ENCODE measurements at regions not wholly inside any gene's neighbourhood (a gene's known extent, or its start where the extent isn't known, plus 50 kb on each side); places are given as distances from the start of the nearest gene placed in this dataset.
"Not testable (repeated sequence)": the region's sequence is repeated elsewhere in the genome, so short reads cannot be mapped to it uniquely, and the experiment has no call there.

DNA sequence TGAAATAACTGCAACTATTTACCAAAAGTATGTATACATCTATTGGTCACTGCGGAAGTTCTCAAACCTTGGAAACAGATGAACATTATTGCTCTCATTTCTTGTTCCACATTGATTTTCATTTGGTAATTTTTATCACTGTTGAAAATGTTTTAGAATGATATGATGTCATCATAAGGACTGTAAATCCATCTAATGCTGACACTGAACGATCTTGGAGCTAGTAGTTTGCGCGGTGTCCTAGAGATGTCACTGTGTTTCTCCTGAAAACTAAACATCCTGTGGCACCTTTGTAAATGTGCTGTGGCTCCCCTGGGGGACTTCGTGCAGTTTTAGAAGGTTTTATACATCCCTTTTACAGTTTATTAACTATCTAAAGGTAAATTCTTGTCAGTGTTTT is 73.5 kb downstream of the DNAJB9 start:
- Histone ChIP-seq H3K27me3 (ENCODE audit: control insufficient read depth in 2 of 2, insufficient read depth in 2 of 2, low read length in 2 of 2) (no peaks in the 10 kb centered on the region), H3K27ac (ENCODE audit: low read depth, low read length) (no peak overlapping the region), H3K4me3 (ENCODE audit: low read length) (no peak overlapping the region), H3K9me3 (ENCODE audit: control insufficient read depth in 2 of 3, low read length in 3 of 3) (no peaks in the 10 kb centered on the region), H3K36me3 (ENCODE audit: control insufficient read depth in 2 of 3, insufficient read depth in 3 of 3, low read length in 3 of 3) (no peaks in the 10 kb centered on the region), H3K4me1 (ENCODE audit: control insufficient read depth in 2 of 2, insufficient read depth in 2 of 2, low read length in 2 of 2) (no peaks in the 10 kb centered on the region)
- no peak overlapping the region for H3K27ac Mint-ChIP-seq
- H3K4me3 Mint-ChIP-seq = no peak overlapping the region
- intact Hi-C loops (cut with micrococcal nuclease) = no loop called here
- H3K27me3 Mint-ChIP-seq = peaks cover 8 to 28% (median 16%) of the 10 kb centered on the region in 5 donors
- ATAC-seq (no peak), DNase-seq (no peak)
- POLR2A ChIA-PET = no interaction called here
- CTCF ChIA-PET = no interaction called here
- no peaks in the 10 kb centered on the region for H3K9me3 Mint-ChIP-seq
- H3K36me3 Mint-ChIP-seq = no peaks in the 10 kb centered on the region
- H3K4me1 Mint-ChIP-seq = peaks cover 0 to 2% (median 0%) of the 10 kb centered on the region in 7 donors

- no peaks in the 10 kb centered on the region for H3K9me3 ChIP-seq (ENCODE audit: control insufficient read depth in 2 of 3, low read length in 3 of 3)
- Mint-ChIP-seq H3K27ac (no peak overlapping the region), H3K36me3 (no peaks in the 10 kb centered on the region), H3K4me3 (no peak overlapping the region), H3K27me3 (peaks cover 0 to 19% (median 11%) of the 10 kb centered on the region in 5 donors), H3K4me1 (no peaks in the 10 kb centered on the region), H3K9me3 (no peaks in the 10 kb centered on the region)
- no peak overlapping the region for H3K4me3 ChIP-seq (ENCODE audit: low read length)
- no peaks in the 10 kb centered on the region for H3K4me1 ChIP-seq (ENCODE audit: control insufficient read depth in 2 of 2, insufficient read depth in 2 of 2, low read length in 2 of 2)
- no peak overlapping the region for H3K27ac ChIP-seq (ENCODE audit: low read depth, low read length)
- H3K36me3 ChIP-seq (ENCODE audit: control insufficient read depth in 2 of 3, insufficient read depth in 3 of 3, low read length in 3 of 3) = no peaks in the 10 kb centered on the region
- intact Hi-C loops (cut with micrococcal nuclease) = no loop called here
- DNase-seq = no peak
- ChIA-PET CTCF (no interaction called here), POLR2A (no interaction called here)
- no peak for ATAC-seq
- no peaks in the 10 kb centered on the region for H3K27me3 ChIP-seq (ENCODE audit: control insufficient read depth in 2 of 2, insufficient read depth in 2 of 2, low read length in 2 of 2)
Measured at GRCh38 chr7:108648989-108649388, 79.3 kb downstream of the DNAJB9 start.

DNA sequence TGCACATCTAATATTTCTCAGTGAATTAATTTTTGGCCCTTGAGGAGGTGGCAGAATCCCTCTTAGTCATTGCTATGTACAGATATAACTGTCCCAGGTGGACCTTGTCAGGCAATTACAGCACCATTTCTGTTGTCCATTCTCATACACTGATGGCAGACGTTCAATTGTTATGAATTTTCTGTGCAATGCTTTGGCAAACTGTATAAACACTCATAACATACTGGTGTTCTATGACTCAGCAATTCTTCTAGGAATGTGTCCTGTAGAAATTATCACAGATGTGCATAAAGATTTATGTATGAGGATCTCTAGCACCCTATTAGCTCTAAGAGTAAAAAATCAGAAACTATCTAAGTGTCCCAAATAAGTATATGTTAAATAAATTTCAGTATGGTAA is 80.8 kb downstream of the DNAJB9 start:
- Histone ChIP-seq H3K4me3 (ENCODE audit: low read length) (no peak overlapping the region), H3K36me3 (ENCODE audit: control insufficient read depth in 2 of 3, insufficient read depth in 3 of 3, low read length in 3 of 3) (no peaks in the 10 kb centered on the region), H3K27ac (ENCODE audit: low read depth, low read length) (no peak overlapping the region), H3K27me3 (ENCODE audit: control insufficient read depth in 2 of 2, insufficient read depth in 2 of 2, low read length in 2 of 2) (no peaks in the 10 kb centered on the region), H3K4me1 (ENCODE audit: control insufficient read depth in 2 of 2, insufficient read depth in 2 of 2, low read length in 2 of 2) (no peaks in the 10 kb centered on the region), H3K9me3 (ENCODE audit: control insufficient read depth in 2 of 3, low read length in 3 of 3) (no peaks in the 10 kb centered on the region)
- ChIA-PET CTCF (no interaction called here), POLR2A (no interaction called here)
- intact Hi-C loops (cut with micrococcal nuclease) = no loop called here
- no peak for ATAC-seq
- Mint-ChIP-seq H3K27me3 (peaks cover 0 to 8% (median 4%) of the 10 kb centered on the region in 5 donors), H3K36me3 (no peaks in the 10 kb centered on the region), H3K4me1 (no peaks in the 10 kb centered on the region), H3K4me3 (no peak overlapping the region), H3K9me3 (no peaks in the 10 kb centered on the region), H3K27ac (no peak overlapping the region)
- no peak for DNase-seq

GRCh38 chr7:108652886-108653285 is 83.2 kb downstream of the DNAJB9 start:
- Mint-ChIP-seq H3K4me1 (no peaks in the 10 kb centered on the region), H3K9me3 (no peaks in the 10 kb centered on the region), H3K27me3 (peaks cover 0 to 8% (median 2%) of the 10 kb centered on the region in 5 donors), H3K4me3 (no peak overlapping the region), H3K27ac (no peak overlapping the region), H3K36me3 (no peaks in the 10 kb centered on the region)
- no peak for ATAC-seq
- Histone ChIP-seq H3K4me1 (ENCODE audit: control insufficient read depth in 2 of 2, insufficient read depth in 2 of 2, low read length in 2 of 2) (no peaks in the 10 kb centered on the region), H3K27ac (ENCODE audit: low read depth, low read length) (no peak overlapping the region), H3K4me3 (ENCODE audit: low read length) (no peak overlapping the region), H3K27me3 (ENCODE audit: control insufficient read depth in 2 of 2, insufficient read depth in 2 of 2, low read length in 2 of 2) (no peaks in the 10 kb centered on the region), H3K36me3 (ENCODE audit: control insufficient read depth in 2 of 3, insufficient read depth in 3 of 3, low read length in 3 of 3) (no peaks in the 10 kb centered on the region), H3K9me3 (ENCODE audit: control insufficient read depth in 2 of 3, low read length in 3 of 3) (no peaks in the 10 kb centered on the region)
- no peak for DNase-seq
- intact Hi-C loops (cut with micrococcal nuclease) = no loop called here
- CTCF ChIA-PET = no interaction called here
- POLR2A ChIA-PET = no interaction called here

- Mint-ChIP-seq H3K27me3 (peaks cover 0 to 8% (median 7%) of the 10 kb centered on the region in 5 donors), H3K9me3 (no peaks in the 10 kb centered on the region), H3K4me3 (no peak overlapping the region), H3K36me3 (no peaks in the 10 kb centered on the region), H3K4me1 (no peaks in the 10 kb centered on the region), H3K27ac (no peak overlapping the region)
- ATAC-seq = no peak
- Histone ChIP-seq H3K36me3 (ENCODE audit: control insufficient read depth in 2 of 3, insufficient read depth in 3 of 3, low read length in 3 of 3) (no peaks in the 10 kb centered on the region), H3K27me3 (ENCODE audit: control insufficient read depth in 2 of 2, insufficient read depth in 2 of 2, low read length in 2 of 2) (no peaks in the 10 kb centered on the region), H3K27ac (ENCODE audit: low read depth, low read length) (no peak overlapping the region), H3K4me1 (ENCODE audit: control insufficient read depth in 2 of 2, insufficient read depth in 2 of 2, low read length in 2 of 2) (no peaks in the 10 kb centered on the region), H3K9me3 (ENCODE audit: control insufficient read depth in 2 of 3, low read length in 3 of 3) (no peaks in the 10 kb centered on the region), H3K4me3 (ENCODE audit: low read length) (no peak overlapping the region)
- ChIA-PET POLR2A (no interaction called here), CTCF (no interaction called here)
- no peak for DNase-seq
- intact Hi-C loops (cut with micrococcal nuclease) = no loop called here
Measured at GRCh38 chr7:108653526-108653925, 83.9 kb downstream of the DNAJB9 start.

DNA sequence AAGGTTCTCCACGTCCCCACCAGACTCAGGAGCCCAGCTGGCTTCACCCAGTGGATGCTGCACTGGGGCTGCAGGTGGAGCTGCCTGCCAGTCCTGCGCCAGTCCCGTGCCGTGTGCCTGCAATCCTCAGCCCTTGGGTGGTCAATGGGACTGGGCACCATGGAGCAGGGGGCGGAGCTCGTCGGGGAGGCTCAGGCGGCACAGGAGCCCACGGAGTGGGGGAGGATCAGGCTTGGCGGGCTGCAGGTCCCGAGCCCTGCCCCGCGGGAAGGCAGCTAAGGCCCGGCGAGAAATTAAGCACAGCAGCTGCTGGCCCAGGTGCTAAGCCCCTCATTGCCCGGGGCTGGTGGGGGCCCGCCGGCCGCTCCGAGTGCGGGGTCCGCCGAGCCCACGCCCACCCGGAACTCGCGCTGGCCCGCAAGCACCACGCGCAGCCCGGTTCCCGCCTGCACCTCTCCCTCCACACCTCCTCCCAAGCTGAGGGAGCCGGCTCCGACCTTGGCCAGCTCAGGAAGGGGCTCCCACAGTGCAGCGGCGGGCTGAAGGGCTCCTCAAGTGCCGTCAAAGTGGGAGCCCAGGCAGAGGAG is 87.6 kb downstream of the DNAJB9 start:
- CTCF ChIA-PET = not testable (repeated sequence)

DNA sequence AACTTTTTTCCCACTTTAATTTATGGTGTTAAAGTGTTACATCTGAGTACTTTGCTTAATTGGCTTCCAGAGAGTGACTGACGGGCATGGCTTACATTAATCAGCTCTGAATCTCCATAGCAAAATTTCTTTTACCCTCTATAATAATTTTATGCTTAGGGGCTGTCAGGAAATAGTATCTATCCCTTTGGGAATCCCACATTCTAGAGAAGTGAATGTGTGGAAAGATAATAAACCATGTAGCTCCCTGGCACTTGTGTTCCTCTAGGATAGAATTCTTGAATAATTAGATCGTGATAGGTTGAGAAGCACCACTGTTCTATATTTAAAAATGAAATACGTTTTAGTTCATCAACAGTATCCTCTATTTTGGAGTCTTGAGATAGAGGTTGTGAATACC is 89.6 kb downstream of the DNAJB9 start:
- Mint-ChIP-seq H3K9me3 (no peaks in the 10 kb centered on the region), H3K36me3 (no peaks in the 10 kb centered on the region), H3K27me3 (peaks cover 0 to 14% (median 2%) of the 10 kb centered on the region in 5 donors), H3K4me1 (no peaks in the 10 kb centered on the region), H3K27ac (no peak overlapping the region), H3K4me3 (no peak overlapping the region)
- no peak overlapping the region for H3K4me3 ChIP-seq (ENCODE audit: low read length)
- H3K27me3 ChIP-seq (ENCODE audit: control insufficient read depth in 2 of 2, insufficient read depth in 2 of 2, low read length in 2 of 2) = no peaks in the 10 kb centered on the region
- H3K27ac ChIP-seq (ENCODE audit: low read depth, low read length) = no peak overlapping the region
- ChIA-PET CTCF (no interaction called here), POLR2A (interaction anchor here (0.6 kb wide), 1 partner anchor 12 kb away, joined by 3 read pairs; no protein-coding TSS in a partner anchor)
- no peaks in the 10 kb centered on the region for H3K4me1 ChIP-seq (ENCODE audit: control insufficient read depth in 2 of 2, insufficient read depth in 2 of 2, low read length in 2 of 2)
- no peaks in the 10 kb centered on the region for H3K9me3 ChIP-seq (ENCODE audit: control insufficient read depth in 2 of 3, low read length in 3 of 3)
- ATAC-seq = no peak
- intact Hi-C loops (cut with micrococcal nuclease) = no loop called here
- DNase-seq = no peak
- H3K36me3 ChIP-seq (ENCODE audit: control insufficient read depth in 2 of 3, insufficient read depth in 3 of 3, low read length in 3 of 3) = no peaks in the 10 kb centered on the region

More for the DNA sequence above, 87.6 kb downstream of the DNAJB9 start:
- DNase-seq; intact Hi-C loops (cut with micrococcal nuclease); H3K27me3 ChIP-seq (ENCODE audit: control insufficient read depth in 2 of 2, insufficient read depth in 2 of 2, low read length in 2 of 2); H3K4me1 Mint-ChIP-seq; H3K9me3 ChIP-seq (ENCODE audit: control insufficient read depth in 2 of 3, low read length in 3 of 3); H3K4me3 Mint-ChIP-seq; H3K27me3 Mint-ChIP-seq; H3K9me3 Mint-ChIP-seq; H3K27ac ChIP-seq (ENCODE audit: low read depth, low read length); H3K4me1 ChIP-seq (ENCODE audit: control insufficient read depth in 2 of 2, insufficient read depth in 2 of 2, low read length in 2 of 2); H3K4me3 ChIP-seq (ENCODE audit: low read length); H3K27ac Mint-ChIP-seq; H3K36me3 ChIP-seq (ENCODE audit: control insufficient read depth in 2 of 3, insufficient read depth in 3 of 3, low read length in 3 of 3); POLR2A ChIA-PET; H3K36me3 Mint-ChIP-seq; ATAC-seq: not testable (repeated sequence)

Measured in naive thymus-derived CD4-positive, alpha-beta T cell (primary cell).